Activated T-cell treated with anti-CD3 and anti-CD28 coated beads, Interleukin-2, amount 50 U/mL, for 72 hours (primary cell): ENCODE measurements at regions not wholly inside any gene's neighbourhood (a gene's known extent, or its start where the extent isn't known, plus 50 kb on each side); places are given as distances from the start of the nearest gene placed in this dataset.
"Not testable (repeated sequence)": the region's sequence is repeated elsewhere in the genome, so short reads cannot be mapped to it uniquely, and the experiment has no call there.

Experiments used
- ATAC-seq, 2 donors: fragments of 150-1000 bp; cut with Tn5 transposase; replicated peaks in 1 of 2; 2 replicates each; pipeline ENCODE4 v1.10.0; 2021; ENCODE audit warnings: moderate library complexity in 2 of 2, mild to moderate bottlenecking in 1 of 2
- DNase-seq, 2 donors: peaks; one replicate each; pipeline ENCODE4 v3.0.0; 2021 to 2022; ENCODE audit warnings: mixed read lengths in 1 of 2
- H3K27ac Mint-ChIP-seq: one replicate; pipeline ENCODE4 v1.8.0; 2022; ENCODE audit warnings: mild to moderate bottlenecking, moderate library complexity, mixed read lengths
- H3K27me3 Mint-ChIP-seq: one replicate; pipeline ENCODE4 v1.8.0; 2022; ENCODE audit warnings: low read depth, mixed read lengths
- H3K36me3 Mint-ChIP-seq, 2 donors: one replicate each; pipeline ENCODE4 v1.8.0; 2022; ENCODE audit warnings: mixed read lengths in 2 of 2, mild to moderate bottlenecking in 1 of 2; ENCODE audit not compliant: insufficient read depth in 2 of 2
- H3K4me1 Mint-ChIP-seq: one replicate; pipeline ENCODE4 v1.8.0; 2022; ENCODE audit warnings: low read depth, mixed read lengths
- H3K4me3 Mint-ChIP-seq, 2 donors: one replicate each; pipeline ENCODE4 v1.8.0; 2022; ENCODE audit warnings: mild to moderate bottlenecking in 2 of 2, mixed read lengths in 2 of 2, moderate library complexity in 2 of 2
- H3K9me3 Mint-ChIP-seq, 2 donors: one replicate each; pipeline ENCODE4 v1.8.0; 2022; ENCODE audit warnings: mixed read lengths in 2 of 2

DNA sequence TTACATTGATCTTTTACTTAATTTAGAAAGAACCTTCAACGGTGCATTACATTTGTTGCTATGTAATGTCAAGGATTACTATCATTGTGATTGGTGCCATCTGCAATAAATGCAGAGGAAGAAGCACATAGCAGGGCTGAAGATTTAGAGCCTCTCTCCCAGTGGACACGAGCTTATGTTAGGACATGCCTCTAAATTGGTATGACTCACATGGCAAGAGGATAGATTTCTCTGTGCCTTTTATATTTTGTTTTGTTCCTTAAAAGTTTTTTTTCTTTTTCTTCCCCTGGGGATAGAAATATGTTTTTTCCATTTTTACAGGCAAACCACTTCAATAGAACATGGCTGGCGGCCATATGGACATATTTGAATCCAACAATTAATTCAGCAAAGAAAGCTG lies 205.0 kb upstream of the HAND2 start:
- no peaks in the 10 kb centered on the region for H3K4me1 Mint-ChIP-seq
- no peak overlapping the region for H3K27ac Mint-ChIP-seq
- no peak overlapping the region for H3K4me3 Mint-ChIP-seq
- H3K36me3 Mint-ChIP-seq, result no peaks in the 10 kb centered on the region
- peaks cover 3% of the 10 kb centered on the region in 2 donors for H3K9me3 Mint-ChIP-seq
- DNase-seq (no peak), ATAC-seq (no peak)
- H3K27me3 Mint-ChIP-seq, result no peaks in the 10 kb centered on the region

DNA sequence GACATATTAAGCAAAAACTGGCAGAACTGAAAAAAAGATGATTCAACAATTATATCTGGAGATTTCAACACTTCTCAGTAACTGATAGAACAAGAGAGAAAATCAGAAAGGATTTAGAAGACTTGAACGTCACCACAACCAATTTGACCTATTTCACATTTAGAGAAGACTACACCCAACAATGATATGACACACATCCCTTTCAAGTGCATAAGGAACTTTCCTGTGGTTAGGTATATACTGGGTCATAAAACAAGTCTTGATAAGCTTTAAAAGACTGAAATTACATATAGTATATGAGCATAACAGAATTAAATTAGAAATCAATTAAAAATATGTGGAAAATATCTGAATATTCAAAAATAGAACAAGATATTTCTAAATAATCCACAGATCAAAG lies 201.2 kb upstream of the HAND2 start:
- peaks cover 7 to 13% of the 10 kb centered on the region in 2 donors for H3K9me3 Mint-ChIP-seq
- no peak for DNase-seq
- no peak for ATAC-seq
- H3K4me3 Mint-ChIP-seq, result no peak overlapping the region
- no peaks in the 10 kb centered on the region for H3K4me1 Mint-ChIP-seq
- H3K27ac Mint-ChIP-seq, result no peak overlapping the region
- H3K36me3 Mint-ChIP-seq, result peaks cover 2% of the 10 kb centered on the region in 2 donors
- no peaks in the 10 kb centered on the region for H3K27me3 Mint-ChIP-seq

DNA sequence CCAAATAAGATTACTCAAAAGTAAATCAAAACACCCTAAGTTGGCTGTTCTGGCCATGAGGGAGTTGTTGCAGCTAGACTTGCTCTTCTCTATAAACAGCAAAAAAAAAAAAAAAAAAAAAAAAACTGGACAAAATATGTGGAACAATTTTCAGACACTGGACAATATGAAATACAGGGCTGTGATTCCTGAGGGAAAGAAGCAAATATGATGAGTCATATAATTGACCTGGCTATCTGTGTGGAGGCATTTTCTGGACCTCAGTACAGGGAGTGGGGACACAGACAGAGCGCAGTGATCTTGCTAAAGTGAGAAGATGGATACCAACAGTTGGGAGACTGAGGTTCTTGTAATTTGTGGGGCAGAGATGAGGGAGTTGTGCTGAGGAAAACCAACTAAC lies 192.0 kb upstream of the HAND2 start:
- H3K36me3 Mint-ChIP-seq, result peaks cover 0 to 4% of the 10 kb centered on the region in 2 donors
- H3K27ac Mint-ChIP-seq, result no peak overlapping the region
- ATAC-seq, result no peak
- H3K4me1 Mint-ChIP-seq, result no peaks in the 10 kb centered on the region
- H3K27me3 Mint-ChIP-seq, result no peaks in the 10 kb centered on the region
- no peak overlapping the region for H3K4me3 Mint-ChIP-seq
- no peak for DNase-seq
- H3K9me3 Mint-ChIP-seq, result peaks cover 8 to 17% of the 10 kb centered on the region in 2 donors

DNA sequence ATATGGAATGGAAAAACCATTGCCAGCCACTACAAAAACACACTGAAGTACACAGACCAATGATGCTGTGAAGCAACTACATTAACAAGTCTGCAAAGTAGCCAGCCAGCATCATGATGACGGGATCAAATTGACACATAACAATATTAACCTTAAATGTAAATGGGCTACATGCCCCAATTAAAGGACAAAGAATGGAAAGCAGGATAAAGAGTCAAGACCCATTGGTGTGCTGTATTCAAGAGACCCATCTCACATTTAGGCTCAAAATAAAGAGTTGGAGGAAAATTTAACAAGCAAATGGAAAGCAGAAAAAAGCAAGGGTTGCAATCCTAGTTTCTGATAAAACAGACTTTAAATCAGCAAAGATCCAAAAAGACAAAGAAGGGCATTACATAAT lies 188.5 kb upstream of the HAND2 start:
- not testable (repeated sequence) for H3K27me3 Mint-ChIP-seq, H3K27ac Mint-ChIP-seq, DNase-seq, H3K4me1 Mint-ChIP-seq, H3K36me3 Mint-ChIP-seq, ATAC-seq, H3K4me3 Mint-ChIP-seq
- peaks cover 6 to 11% of the 10 kb centered on the region in 2 donors for H3K9me3 Mint-ChIP-seq

DNA sequence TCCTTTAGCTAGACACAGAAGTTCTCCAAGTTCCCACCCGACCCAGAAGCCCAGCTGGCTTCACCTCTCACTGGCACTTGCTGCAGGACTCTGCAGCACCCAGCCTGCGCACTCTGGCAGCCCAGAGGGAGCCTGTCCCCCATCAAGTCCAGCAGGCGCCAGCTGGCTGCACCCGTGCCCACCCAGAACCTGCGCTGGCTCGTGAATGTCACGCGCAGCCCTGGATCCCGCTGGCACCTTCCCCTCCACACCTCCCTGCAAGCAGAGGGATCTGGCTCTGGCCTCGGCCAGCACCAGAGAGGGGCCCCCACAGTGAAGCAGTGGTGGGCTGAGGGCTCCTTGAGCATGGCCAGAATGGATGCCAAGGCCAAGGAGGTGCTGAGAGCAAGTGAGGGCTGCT lies 187.6 kb upstream of the HAND2 start:
- H3K4me1 Mint-ChIP-seq, result no peaks in the 10 kb centered on the region
- ATAC-seq (no peak), DNase-seq (no peak)
- H3K36me3 Mint-ChIP-seq, result peaks cover 0 to 6% of the 10 kb centered on the region in 2 donors
- no peaks in the 10 kb centered on the region for H3K27me3 Mint-ChIP-seq
- H3K27ac Mint-ChIP-seq, result no peak overlapping the region
- peaks cover 6 to 11% of the 10 kb centered on the region in 2 donors for H3K9me3 Mint-ChIP-seq
- no peak overlapping the region for H3K4me3 Mint-ChIP-seq

DNA sequence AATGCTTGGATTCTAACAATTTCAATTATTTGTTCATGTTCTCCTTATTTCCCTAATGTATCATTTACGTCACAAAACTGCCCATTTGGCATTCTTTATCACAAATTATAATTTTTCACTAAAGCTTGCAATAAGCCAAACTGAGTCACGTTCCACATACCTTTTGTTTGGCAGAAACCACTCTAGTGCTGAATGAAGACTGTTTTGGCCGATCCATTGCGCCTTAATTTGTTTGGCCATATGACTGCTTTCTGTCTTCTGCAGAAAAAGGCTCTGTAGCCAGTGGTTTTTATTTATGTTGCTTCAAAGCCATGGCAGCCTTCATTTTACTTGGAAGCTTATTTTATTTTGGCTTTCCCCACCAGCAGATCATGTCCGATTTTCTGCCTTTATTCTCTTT lies 184.4 kb upstream of the HAND2 start:
- Mint-ChIP-seq H3K36me3 (peaks cover 0 to 6% of the 10 kb centered on the region in 2 donors), H3K4me1 (no peaks in the 10 kb centered on the region), H3K27ac (no peak overlapping the region), H3K9me3 (peaks cover 7 to 11% of the 10 kb centered on the region in 2 donors), H3K27me3 (peaks cover 7% of the 10 kb centered on the region), H3K4me3 (no peak overlapping the region)
- no peak for DNase-seq
- ATAC-seq, result no peak

DNA sequence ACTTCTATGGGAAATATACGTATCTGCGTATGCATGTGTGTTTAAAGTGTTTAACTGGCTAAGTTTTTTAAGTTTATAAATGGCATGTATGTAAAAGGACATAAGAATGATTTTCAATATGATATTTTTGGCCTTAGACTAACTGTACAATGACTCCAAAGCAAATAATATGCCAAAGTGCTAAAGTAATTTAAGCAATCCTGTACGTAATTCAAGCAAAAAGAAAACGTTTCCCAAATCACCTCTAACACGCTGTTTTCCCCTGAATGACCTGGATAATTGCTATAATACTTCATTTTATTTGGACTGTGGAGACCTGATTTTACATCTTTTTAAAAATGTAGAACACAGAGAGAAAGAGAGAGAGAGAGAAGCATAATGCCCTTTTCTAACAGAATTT lies 183.0 kb upstream of the HAND2 start:
- H3K27ac Mint-ChIP-seq, result no peak overlapping the region
- peaks cover 7% of the 10 kb centered on the region for H3K27me3 Mint-ChIP-seq
- no peak overlapping the region for H3K4me3 Mint-ChIP-seq
- H3K9me3 Mint-ChIP-seq, result peaks cover 2 to 3% of the 10 kb centered on the region in 2 donors
- DNase-seq (no peak), ATAC-seq (no peak)
- H3K4me1 Mint-ChIP-seq, result no peaks in the 10 kb centered on the region
- H3K36me3 Mint-ChIP-seq, result peaks cover 0 to 4% of the 10 kb centered on the region in 2 donors

DNA sequence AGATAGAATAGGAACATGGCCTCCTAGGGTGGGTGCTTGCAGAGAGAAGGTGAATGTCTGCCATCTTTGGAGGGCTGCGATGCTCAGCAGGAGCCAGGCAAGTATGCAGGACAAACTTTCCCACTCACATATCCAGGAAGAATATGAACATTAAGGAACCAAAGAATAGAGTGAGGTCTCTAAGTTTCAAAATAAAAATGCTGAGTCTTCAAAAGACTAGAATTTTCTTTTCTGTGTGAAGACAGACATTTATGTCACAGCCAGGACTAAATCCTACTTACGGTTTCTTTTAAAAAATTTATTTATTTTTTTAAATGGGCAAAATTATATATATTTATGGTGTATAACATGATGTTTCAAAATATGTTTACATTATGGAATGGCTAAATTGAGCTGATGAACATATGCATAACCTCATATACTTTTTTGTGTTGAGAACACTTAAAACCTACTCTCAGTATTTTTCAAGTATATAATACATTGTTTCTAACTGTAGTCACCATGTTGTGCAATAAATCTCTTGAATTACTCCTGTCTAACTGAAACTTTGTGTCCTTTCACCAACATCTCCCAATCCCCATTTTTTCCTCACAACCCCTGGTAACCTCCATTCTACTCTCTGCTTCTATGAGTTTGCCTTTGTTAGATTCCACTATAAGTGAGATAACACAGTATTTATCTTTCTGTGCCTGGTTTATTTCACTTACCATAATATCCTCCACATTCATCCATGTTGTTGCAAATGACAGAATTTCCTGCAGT lies 177.8 kb upstream of the HAND2 start:
- H3K36me3 Mint-ChIP-seq, result no peaks in the 10 kb centered on the region
- H3K4me1 Mint-ChIP-seq, result no peaks in the 10 kb centered on the region
- peaks cover 0 to 2% of the 10 kb centered on the region in 2 donors for H3K9me3 Mint-ChIP-seq
- no peak for ATAC-seq
- H3K27ac Mint-ChIP-seq, result no peak overlapping the region
- H3K27me3 Mint-ChIP-seq, result peaks cover 7% of the 10 kb centered on the region
- DNase-seq, result no peak
- no peak overlapping the region for H3K4me3 Mint-ChIP-seq

DNA sequence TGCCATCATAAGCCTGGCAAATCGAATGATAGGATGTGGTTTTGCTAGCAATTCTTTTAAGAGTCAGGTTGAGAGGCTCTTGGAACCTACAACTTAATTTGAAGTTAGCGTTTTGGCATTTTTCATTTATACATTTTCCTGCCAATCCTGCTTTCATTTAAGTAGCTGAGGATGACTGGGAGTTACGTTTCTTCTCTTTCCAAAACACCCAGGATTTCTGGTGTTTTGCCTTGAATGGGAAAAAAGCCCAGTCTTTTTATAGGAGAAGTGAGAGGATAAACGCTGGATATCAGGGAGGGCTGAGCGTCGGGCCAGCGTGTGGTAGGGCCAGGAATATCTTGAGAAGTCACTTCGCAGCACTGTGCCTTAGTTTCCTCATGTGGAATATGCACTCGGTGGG lies 174.2 kb upstream of the HAND2 start:
- no peaks in the 10 kb centered on the region for H3K36me3 Mint-ChIP-seq
- no peak for DNase-seq
- no peaks in the 10 kb centered on the region for H3K27me3 Mint-ChIP-seq
- H3K9me3 Mint-ChIP-seq, result no peaks in the 10 kb centered on the region
- ATAC-seq, result no peak
- no peak overlapping the region for H3K27ac Mint-ChIP-seq
- no peak overlapping the region for H3K4me3 Mint-ChIP-seq
- H3K4me1 Mint-ChIP-seq, result no peaks in the 10 kb centered on the region

DNA sequence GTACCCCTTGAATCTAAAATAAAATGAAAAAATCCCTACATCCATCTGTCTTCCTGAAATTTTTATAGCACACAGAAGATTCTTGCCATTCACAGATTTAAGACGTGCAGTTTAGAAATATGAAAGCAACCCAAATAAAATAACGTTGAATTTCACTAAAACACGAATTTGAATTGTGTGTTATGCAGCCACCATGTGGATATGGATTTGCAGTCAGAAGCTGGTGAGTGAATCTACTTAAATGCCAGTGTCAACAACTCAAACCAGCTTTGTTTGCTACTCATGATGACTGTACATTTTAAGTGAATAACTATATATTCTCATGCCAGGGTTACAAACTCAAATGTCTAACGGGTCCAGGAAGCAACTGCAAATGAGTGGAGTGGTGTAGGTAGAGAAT lies 173.0 kb upstream of the HAND2 start:
- ATAC-seq (no peak), DNase-seq (no peak)
- Mint-ChIP-seq H3K27ac (no peak overlapping the region), H3K4me3 (no peak overlapping the region), H3K27me3 (no peaks in the 10 kb centered on the region), H3K36me3 (no peaks in the 10 kb centered on the region), H3K9me3 (no peaks in the 10 kb centered on the region), H3K4me1 (no peaks in the 10 kb centered on the region)

DNA sequence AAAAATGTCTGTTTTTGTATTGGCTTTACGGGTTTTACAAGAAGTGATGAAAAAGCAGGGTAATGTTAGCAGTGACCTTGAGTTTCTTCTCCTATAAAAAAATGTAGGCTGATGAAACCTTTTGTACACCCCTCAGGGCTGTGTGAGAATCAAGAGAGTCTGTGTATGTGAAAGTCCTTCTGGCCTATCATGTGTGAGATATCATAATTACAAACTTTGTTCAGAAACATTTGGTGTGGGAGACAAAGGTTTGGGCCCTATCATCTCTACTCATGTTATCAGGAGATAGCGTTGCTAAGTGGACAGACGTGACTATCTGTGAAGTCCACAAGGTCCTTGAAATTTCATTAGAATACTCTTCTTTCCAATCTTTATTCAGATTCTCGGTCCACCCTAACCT lies 170.6 kb upstream of the HAND2 start:
- H3K4me1 Mint-ChIP-seq, result no peaks in the 10 kb centered on the region
- no peaks in the 10 kb centered on the region for H3K27me3 Mint-ChIP-seq
- no peak overlapping the region for H3K27ac Mint-ChIP-seq
- no peaks in the 10 kb centered on the region for H3K36me3 Mint-ChIP-seq
- DNase-seq, result no peak
- ATAC-seq, result no peak
- H3K9me3 Mint-ChIP-seq, result no peaks in the 10 kb centered on the region
- H3K4me3 Mint-ChIP-seq, result no peak overlapping the region

DNA sequence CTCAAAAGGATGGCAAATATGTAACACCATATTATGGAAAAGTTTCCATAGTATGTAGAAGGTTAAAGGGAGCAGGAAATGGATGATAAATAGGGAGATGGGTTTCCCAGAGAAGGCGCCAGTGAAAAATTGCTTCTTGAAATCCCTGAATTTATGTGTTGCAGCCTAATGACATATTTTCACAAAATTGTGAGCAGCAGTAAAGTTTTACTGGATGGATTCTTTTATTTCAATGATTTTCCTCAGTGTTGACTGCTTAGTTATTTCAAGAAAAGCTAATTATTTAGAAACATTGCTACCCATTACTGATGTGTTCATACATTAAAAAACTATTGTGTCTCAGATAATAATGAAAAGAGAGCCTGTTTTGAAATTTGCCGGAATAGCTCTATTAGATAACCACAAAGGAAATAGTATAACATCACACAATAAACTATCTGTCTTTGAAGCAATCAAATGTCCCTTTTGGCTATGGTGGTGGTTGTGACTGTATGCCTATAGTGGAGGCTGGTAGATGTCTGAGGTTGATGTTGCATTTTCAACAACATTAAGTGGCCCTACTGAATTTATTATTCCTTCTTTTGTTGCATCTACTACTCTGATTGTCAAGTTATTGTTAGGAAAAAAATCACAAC lies 169.9 kb upstream of the HAND2 start:
- ATAC-seq, result no peak
- Mint-ChIP-seq H3K9me3 (no peaks in the 10 kb centered on the region), H3K27me3 (no peaks in the 10 kb centered on the region)

DNA sequence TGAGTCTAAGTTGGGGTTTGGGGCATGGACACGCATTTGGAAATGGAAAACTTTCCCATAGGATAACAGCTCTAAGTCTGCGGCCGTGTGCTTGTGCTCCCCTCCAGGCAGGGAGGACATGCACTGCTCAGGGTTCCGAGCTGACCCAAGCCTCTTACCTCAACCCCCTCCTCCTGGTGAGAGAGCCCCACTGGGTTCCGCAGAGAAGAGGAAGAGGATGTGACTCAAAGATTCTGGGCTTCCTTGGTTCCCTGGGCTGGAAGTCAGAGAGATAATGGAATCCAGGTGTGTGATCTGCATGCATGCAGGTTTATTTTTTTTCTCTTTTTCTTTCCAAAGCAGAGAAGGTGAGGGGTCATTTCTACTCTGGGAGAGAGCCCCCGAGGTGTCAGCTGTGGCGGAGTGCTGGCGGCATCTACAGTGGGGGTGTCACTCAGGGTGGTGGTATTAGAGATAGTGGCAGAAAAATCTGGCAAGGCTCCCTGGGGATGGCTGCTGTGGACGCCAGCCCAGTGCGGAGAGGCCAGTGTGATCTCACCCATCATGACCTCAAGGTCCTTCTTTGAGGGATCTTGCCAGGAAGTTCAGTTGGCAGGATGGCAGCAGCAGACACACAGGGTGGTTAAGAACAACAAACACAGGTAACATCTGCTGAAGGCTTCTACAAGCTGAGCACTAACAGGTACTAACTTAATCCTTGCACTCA lies 168.7 kb upstream of the HAND2 start:
- ATAC-seq (no peak), DNase-seq (no peak)
- H3K27me3 Mint-ChIP-seq, result no peaks in the 10 kb centered on the region
- H3K36me3 Mint-ChIP-seq, result no peaks in the 10 kb centered on the region
- no peak overlapping the region for H3K27ac Mint-ChIP-seq
- H3K4me3 Mint-ChIP-seq, result no peak overlapping the region
- no peaks in the 10 kb centered on the region for H3K9me3 Mint-ChIP-seq
- H3K4me1 Mint-ChIP-seq, result no peaks in the 10 kb centered on the region

More for the DNA sequence above, 169.9 kb upstream of the HAND2 start:
- Mint-ChIP-seq H3K4me3 (no peak overlapping the region), H3K36me3 (no peaks in the 10 kb centered on the region), H3K4me1 (no peaks in the 10 kb centered on the region), H3K27ac (no peak overlapping the region)
- no peak for DNase-seq
